Fibroblast of skin of scalp (primary cell): ENCODE measurements at regions not wholly inside any gene's neighbourhood (a gene's known extent, or its start where the extent isn't known, plus 50 kb on each side); places are given as distances from the start of the nearest gene placed in this dataset.
"Not testable (repeated sequence)": the region's sequence is repeated elsewhere in the genome, so short reads cannot be mapped to it uniquely, and the experiment has no call there.

Experiments used
- DNase-seq: peaks from one replicate; pipeline ENCODE4 v3.0.0-alpha.2; 2013

DNA sequence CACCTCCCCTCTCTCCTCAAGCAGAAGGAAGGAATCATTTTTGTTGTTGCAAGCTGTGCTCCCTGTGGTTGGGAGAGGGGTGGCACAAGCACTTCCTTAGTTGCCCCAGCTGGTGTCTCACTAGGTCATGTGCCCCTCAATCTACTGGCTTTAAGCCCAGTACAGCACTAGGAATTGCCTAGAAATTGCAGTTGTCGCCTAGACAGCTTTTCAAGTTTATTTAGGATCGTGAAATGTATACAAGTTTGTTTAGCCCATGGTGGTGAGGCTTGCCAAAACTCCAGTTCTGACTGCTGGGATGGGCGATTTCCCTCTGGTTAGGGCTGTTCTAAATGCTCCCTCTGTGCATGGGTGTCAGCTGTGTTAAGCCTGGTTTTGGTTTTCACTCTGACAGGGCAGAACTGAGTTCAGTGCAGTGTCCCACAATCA is 126.8 kb upstream of the ZNF644 start:
- DNase-seq, result no peak

DNA sequence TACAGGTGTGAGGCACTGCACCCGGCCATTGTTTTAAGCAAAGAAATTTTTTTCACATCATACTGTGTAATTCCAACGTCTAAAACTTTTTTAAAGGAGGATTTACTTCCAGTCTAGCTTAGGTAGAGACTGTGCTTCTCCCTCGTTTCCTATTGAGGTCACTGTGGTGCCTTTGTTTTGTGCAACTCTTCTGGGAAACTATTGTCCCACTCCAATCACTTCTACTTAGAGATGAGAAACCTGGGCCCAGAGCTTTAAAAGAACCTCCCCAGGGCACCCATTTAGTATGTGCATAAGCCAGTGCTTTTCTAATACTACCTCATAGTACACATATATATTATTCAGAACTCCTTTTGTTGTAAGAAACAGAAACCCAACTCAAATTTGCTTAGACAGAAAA is 120.0 kb upstream of the ZNF644 start:
- DNase-seq, result no peak

GRCh38 chr1:91138959-91139358 is 117.1 kb upstream of the ZNF644 start:
- DNase-seq, result no peak

DNA sequence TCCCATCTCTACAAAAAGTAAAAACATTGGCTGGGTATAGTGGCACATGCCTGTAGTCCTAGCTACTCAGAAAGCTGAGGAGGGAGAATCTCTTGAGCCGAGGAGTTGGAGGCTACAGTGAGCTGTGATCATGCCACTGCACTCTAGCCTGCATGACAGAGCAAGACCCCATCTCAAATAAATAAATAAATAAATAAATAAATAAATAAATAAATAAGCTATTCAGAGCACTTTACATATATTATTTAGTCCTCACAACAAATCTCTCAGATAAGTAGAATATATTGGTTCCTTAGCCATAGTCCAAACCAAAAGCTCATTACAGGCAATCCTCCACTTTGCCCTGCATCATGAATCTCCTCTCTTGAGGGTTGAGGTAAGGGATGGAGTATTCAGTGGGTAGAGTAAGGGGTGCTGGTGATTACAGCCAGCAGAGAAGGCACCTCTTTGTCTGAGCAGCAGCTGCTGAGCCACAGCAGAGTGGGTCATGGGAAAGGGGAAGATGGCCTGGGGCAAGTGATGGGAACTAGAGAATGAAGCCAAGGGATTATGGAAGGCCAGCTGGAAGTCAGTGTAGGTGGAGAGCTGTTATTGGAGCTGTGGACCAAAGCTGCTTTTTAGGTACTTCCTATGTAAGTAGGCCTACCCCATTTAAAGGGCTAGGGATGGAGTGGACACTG is 115.5 kb upstream of the ZNF644 start:
- no peak for DNase-seq

DNA sequence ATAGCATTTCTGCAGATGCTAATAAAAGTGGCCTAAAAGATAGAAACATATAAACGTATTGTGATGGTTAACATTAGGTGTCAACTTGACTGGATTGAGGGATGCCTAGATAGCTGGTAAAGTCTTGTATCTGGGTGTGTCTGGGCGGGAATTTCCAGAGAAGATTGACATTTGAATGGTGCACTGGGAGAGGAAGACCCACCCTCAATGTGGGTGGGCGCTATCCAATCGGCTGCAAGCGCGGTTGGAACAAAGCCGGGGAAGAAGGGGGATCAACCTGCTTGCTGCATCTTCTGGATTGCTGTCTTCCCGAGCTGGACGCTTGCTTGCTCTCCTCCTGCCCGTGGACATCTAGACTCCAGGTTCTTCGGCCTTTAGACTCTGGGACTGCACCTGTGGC is 114.0 kb upstream of the ZNF644 start:
- DNase-seq, result no peak

GRCh38 chr1:91133248-91133647 is 111.4 kb upstream of the ZNF644 start:
- no peak for DNase-seq

GRCh38 chr1:91130256-91130985 is 108.6 kb upstream of the ZNF644 start:
- DNase-seq, result no peak

- no peak for DNase-seq
Observed at GRCh38 chr1:91129458-91129857, 107.6 kb upstream of the ZNF644 start.

DNA sequence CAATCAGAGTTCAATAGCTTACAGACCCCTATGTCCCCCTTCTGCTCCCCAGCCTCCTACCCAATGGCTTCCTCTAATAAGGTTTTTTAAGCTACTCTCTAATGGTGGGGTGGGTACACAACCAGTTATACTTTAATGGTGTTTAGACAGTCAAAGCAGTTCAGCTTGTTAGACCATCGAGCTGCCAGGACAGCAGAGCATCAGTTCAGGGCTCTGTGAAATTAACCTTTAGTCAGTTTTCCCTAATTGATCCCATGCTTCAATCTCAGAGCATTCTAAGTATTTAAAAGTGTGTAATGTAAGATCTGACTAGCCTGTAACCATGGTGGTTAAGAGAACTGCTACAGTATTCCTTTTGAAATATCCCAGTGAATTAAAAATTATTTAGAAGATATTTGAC is 107.2 kb upstream of the ZNF644 start:
- DNase-seq, result no peak

GRCh38 chr1:91124989-91125417 is 103.2 kb upstream of the ZNF644 start:
- no peak for DNase-seq

- DNase-seq, result no peak
Observed at GRCh38 chr1:91124290-91124985, 102.6 kb upstream of the ZNF644 start.

DNA sequence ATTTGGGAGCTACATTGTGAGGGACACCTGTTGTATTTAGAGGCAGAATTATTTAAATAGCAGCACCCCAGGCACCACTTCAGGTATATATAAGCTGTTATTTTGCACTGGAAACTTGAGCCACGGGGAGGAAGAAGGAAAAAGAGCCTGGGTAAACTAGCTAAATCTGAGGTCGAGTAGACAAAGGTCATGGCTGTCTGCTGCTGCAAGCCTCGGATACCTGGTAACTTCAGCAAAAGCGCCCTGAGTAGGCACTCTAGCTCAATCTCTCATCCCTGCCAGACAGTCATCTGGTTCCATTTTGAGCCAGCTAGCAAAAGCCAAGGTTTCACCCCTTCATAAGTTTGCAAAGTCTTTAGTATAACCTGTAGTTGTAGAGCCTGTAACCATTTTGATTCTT is 101.9 kb upstream of the ZNF644 start:
- DNase-seq, result no peak

GRCh38 chr1:91123319-91123718 is 101.5 kb upstream of the ZNF644 start:
- DNase-seq, result no peak

GRCh38 chr1:91122106-91122717 is 100.4 kb upstream of the ZNF644 start:
- DNase-seq, result no peak

- DNase-seq, result no peak
Observed at GRCh38 chr1:91121366-91121765, 99.5 kb upstream of the ZNF644 start.

DNA sequence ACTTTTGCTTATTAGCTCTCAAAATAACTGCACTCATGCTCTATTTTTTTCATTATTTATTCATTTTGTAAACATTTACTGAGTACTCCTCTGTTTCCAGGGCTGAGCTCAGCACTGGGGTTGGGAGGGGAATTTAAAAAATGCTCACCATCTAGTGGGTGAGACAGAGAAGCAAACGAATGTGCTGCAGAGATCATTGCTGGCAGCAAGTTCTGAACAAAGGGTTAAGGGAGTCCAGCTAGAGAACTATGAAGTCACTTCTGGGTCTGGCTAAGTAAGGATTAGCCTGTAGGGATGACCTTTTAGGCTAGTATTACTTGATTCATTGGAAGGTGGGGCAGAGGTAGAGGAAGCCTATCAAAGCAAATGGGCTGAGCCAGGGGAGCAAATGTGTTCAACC is 99.1 kb upstream of the ZNF644 start:
- peak; percentile 1 for DNase-seq

DNA sequence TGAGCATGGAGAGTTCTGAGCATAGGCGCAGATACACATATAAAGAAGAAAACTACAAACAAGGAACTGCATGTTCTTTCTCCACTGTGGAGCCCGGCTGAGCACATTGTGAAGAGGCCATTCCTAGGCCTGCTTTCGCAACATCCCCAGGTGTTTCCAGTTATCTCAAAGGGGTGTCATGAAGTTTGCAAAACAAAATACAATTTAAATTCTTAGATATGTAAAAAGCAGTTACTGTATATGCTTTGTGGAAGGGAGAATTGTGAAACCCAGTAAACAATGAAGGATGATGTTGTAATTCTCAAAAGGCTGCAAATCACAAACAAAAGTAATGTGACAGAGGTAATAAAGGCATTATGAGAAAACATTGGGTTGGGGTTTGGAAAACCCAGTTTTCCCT is 98.6 kb upstream of the ZNF644 start:
- no peak for DNase-seq

DNA sequence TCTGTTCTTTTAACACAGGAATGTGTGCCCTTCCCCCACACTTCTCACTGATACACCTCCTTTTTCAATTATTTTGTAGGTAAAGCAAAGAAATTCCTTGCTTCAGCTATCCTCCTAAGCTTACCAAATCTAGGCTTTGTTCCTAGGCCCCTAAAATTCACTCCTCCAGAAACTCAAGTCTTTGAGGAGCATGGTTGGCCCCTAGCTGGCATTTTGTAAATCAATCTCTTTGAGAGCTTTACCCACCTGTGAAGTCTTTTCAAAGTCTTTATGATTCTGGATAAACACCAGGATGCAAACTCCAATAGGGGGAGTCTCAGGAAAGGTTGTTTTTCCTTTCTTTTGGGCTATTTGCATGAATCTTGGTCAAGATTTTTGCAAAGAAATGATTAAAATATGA is 82.9 kb upstream of the ZNF644 start:
- DNase-seq, result no peak

- no peak for DNase-seq
Observed at GRCh38 chr1:91101328-91101727, 79.5 kb upstream of the ZNF644 start.

- no peak for DNase-seq
Observed at GRCh38 chr1:91099746-91100621, 78.1 kb upstream of the ZNF644 start.

DNA sequence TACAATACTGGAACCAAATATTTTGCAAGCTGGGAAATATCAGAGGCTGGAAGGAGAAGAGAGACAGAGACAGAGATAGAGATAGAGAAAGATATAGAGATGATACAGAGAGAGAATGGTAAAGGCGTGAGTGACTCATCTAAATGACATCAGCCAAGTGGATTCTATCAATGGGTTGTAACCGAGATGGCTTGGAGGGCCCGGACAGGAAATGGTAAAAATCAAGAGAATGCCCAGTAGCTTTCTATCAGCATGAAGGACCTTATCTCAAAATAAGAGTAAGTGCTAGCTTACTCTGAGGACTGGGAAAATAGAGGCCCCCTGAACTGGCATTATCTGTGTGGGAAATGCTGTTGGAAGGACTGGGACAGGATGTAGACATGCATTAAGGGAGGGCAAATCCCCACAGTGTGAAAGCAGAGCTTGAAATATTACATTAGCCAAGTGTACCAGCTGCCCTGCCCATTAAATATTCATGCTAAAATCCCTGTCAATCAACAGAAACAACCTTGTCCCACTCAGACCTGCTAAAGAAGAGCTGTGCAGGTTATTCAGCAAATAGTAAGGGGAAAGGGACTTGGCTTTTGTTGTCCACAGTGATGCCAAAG is 76.6 kb upstream of the ZNF644 start:
- DNase-seq, result peak; percentile 4

DNA sequence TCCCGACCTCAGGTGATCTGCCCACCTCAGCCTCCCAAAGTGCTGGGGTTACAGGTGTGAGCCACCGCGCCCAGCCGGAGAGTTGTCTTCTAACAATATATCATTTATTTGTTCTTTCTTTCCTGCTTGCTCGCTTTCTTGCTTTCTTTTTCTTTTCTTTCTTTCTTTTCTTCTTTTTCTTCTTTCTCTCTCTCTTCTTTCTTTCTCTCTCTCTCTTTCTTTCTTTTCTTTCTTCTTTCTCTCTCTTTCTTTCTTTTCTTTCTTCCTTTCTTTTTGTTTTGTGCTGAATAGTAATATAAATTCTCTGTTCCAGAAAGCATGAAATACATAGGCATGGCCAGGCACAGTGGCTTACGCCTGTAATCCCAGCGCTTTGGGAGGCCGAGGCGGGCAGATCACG is 73.5 kb upstream of the ZNF644 start:
- DNase-seq, result not testable (repeated sequence)
